ENCODE measurements at regions not wholly inside any gene's neighbourhood (a gene's known extent, or its start where the extent isn't known, plus 50 kb on each side); places are given as distances from the start of the nearest gene placed in this dataset.

DNA sequence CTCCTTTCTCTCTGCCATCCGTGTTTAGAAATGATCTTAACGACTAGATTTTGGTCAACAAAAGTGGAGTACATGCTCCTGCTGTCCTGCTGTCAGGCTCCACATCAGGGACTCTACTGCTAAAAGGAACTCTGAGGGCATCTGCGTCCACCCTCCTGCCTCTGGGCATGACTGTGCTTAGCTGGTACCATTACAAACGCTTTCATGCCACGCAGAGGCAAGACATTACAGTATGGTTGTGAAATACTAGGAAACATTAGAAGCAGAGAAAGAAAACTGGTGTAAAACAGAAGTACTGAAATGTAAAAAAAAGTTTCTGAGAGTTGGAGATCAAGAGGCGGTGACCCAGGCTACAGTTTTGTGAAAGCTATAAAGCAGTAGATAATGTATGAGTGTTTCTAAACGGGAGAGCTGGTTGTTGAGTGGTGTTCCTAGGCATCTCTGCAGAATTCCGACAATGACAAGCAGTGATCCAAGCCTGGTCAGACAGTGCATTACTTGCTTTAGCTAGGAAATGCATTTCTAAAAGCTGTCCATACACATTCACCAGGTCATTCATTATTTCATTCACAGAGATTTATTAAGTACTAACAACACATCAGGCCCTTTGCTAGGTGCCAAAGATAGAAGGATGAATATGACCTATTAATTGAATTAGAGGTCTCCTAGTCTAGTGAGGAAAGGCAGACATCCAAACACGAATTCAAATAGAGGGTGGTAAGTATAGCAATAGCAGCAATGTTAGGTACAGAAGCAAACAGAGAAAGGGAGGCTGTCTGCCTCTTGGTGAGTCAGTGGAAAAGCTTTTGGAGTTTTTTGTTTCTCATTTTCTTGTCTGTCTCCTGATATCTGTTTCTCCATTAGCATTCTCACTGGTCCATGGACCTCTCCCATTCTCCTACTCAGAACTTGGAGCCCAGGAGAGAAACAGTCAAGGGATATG is 401.9 kb downstream of the LMO4 start:
- no peaks in the 10 kb centered on the region for H3K36me3 ChIP-seq (ENCODE audit: control insufficient read depth, insufficient read depth, low read length)
- H3K4me3 ChIP-seq (ENCODE audit: low read length) = no peak overlapping the region
- no peak for DNase-seq
- H3K9me3 ChIP-seq (ENCODE audit: control insufficient read depth, low read depth, low read length) = no peaks in the 10 kb centered on the region
- no peaks in the 10 kb centered on the region for H3K27me3 ChIP-seq (ENCODE audit: control insufficient read depth, insufficient read depth, low read length)
- H3K4me1 ChIP-seq (ENCODE audit: control insufficient read depth, insufficient read depth, low read length) = no peaks in the 10 kb centered on the region
- no peak overlapping the region for H3K27ac ChIP-seq (ENCODE audit: low read length)
- 85% methylated on average over 2 of the region's 9 CpGs for WGBS (ENCODE audit: insufficient coverage, low lambda C conversion rate)

DNA sequence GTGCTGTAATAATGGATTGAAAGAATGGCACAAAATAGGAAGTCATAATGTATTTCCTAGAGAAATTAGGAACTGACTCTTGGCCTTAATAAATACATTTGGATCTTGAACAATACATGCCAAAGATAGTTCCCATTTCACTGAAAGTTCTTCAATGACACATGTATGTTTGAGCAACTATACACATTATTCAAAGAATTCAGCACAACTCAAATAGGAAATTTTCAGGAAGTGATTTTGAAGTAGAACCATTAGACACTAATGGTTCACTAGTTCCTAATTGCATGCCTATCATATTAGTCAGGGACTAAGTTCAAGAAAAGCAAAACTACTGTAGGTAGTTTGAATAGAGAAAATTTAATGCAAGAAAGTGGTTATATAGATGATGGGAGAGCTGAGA is 404.7 kb downstream of the LMO4 start:
- H3K27me3 ChIP-seq (ENCODE audit: control insufficient read depth, insufficient read depth, low read length) = no peaks in the 10 kb centered on the region
- H3K36me3 ChIP-seq (ENCODE audit: control insufficient read depth, insufficient read depth, low read length) = no peaks in the 10 kb centered on the region
- H3K4me1 ChIP-seq (ENCODE audit: control insufficient read depth, insufficient read depth, low read length) = no peaks in the 10 kb centered on the region
- no peak overlapping the region for H3K27ac ChIP-seq (ENCODE audit: low read length)
- no peak overlapping the region for H3K4me3 ChIP-seq (ENCODE audit: low read length)
- no peaks in the 10 kb centered on the region for H3K9me3 ChIP-seq (ENCODE audit: control insufficient read depth, low read depth, low read length)
- no peak for DNase-seq

DNA sequence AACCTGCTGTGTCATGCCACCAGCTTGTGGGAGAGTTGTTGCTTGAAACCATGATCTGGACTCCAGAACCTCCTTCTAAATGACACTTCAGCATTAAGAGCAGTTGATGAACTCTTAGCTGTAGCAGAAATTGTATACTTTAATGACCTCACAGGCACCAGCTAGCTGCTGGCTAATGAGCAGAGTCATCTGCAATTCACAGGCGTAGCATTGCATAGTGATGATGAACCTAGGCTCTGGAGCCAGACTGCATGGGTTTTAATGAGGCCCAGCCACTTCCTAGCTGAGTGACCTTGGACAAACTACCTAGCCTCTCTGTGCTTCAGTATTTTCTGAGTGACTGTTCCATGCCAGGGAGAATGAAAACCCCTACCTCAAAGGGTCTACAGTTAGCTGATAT is 407.1 kb downstream of the LMO4 start:
- H3K4me1 ChIP-seq (ENCODE audit: control insufficient read depth, insufficient read depth, low read length) = no peaks in the 10 kb centered on the region
- no peaks in the 10 kb centered on the region for H3K9me3 ChIP-seq (ENCODE audit: control insufficient read depth, low read depth, low read length)
- no peak overlapping the region for H3K27ac ChIP-seq (ENCODE audit: low read length)
- no peaks in the 10 kb centered on the region for H3K27me3 ChIP-seq (ENCODE audit: control insufficient read depth, insufficient read depth, low read length)
- H3K4me3 ChIP-seq (ENCODE audit: low read length) = no peak overlapping the region
- peak; percentile 11 to 26 for DNase-seq
- no CpG with 5 or more reads among the region's 1 CpG for WGBS (ENCODE audit: insufficient coverage, low lambda C conversion rate)
- H3K36me3 ChIP-seq (ENCODE audit: control insufficient read depth, insufficient read depth, low read length) = no peaks in the 10 kb centered on the region

DNA sequence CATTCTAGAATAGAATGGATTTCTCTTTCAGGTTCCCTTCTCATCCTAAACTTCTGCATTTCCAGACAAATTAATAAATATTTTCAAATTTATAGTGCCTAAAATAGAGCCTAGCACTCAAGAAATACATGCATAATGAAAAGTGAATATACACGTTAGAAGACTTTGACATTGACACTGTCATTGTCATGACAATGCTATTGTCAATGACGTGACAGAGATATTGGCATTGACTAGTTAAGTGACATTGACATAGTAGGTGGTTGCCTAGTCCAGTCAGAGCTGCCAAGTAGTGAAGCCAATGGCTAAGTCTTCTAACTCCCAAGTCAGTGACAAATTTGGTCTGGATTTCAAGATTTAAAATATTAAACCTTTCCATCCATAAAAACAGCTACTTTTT is 410.5 kb downstream of the LMO4 start:
- no peaks in the 10 kb centered on the region for H3K4me1 ChIP-seq (ENCODE audit: control insufficient read depth, insufficient read depth, low read length)
- no peaks in the 10 kb centered on the region for H3K27me3 ChIP-seq (ENCODE audit: control insufficient read depth, insufficient read depth, low read length)
- no CpG with 5 or more reads among the region's 2 CpGs for WGBS (ENCODE audit: insufficient coverage, low lambda C conversion rate)
- H3K36me3 ChIP-seq (ENCODE audit: control insufficient read depth, insufficient read depth, low read length) = no peaks in the 10 kb centered on the region
- no peak for DNase-seq
- H3K9me3 ChIP-seq (ENCODE audit: control insufficient read depth, low read depth, low read length) = no peaks in the 10 kb centered on the region
- H3K4me3 ChIP-seq (ENCODE audit: low read length) = no peak overlapping the region
- no peak overlapping the region for H3K27ac ChIP-seq (ENCODE audit: low read length)

DNA sequence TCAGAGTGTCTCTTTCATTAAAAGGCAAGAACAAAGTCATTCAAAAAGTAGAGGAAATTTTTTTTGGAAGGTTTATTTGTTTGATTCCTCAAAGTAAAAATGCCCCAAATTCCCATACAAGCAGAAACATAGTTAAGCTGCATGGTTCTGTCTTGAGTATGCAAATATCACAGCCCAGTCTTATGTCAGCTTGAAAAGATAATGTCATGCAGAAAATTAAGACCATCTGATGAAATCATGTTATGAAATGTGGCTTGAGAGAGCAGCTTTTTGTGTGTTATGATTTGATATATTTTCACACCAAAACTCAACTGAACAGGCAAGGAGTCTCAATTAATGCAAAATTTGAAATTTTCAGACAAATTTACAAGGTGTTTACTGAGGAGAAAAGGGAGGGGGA is 411.0 kb downstream of the LMO4 start:
- Histone ChIP-seq H3K9me3 (ENCODE audit: control insufficient read depth, low read depth, low read length) (no peaks in the 10 kb centered on the region), H3K27me3 (ENCODE audit: control insufficient read depth, insufficient read depth, low read length) (no peaks in the 10 kb centered on the region), H3K4me3 (ENCODE audit: low read length) (no peak overlapping the region), H3K27ac (ENCODE audit: low read length) (no peak overlapping the region), H3K4me1 (ENCODE audit: control insufficient read depth, insufficient read depth, low read length) (no peaks in the 10 kb centered on the region), H3K36me3 (ENCODE audit: control insufficient read depth, insufficient read depth, low read length) (no peaks in the 10 kb centered on the region)
- DNase-seq = no peak

DNA sequence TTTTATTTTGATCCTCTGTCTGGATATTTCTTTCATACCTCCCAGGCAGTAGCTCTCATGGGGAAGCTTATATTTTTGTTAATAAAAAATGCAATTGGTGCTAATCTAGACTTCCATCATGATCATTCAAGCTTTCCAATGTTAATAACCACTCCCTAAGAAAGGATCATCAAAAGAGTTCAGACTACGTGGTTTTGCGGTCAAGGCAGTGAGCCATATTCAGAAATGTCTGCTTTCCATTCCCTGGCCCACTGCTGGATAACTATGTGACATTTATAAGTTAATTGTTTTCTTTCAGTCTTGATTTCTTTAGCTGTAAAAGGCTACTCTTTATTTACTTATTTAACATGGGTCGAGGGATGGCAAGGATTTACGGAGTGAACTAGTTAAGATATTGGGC is 414.6 kb downstream of the LMO4 start:
- Histone ChIP-seq H3K36me3 (ENCODE audit: control insufficient read depth, insufficient read depth, low read length) (no peaks in the 10 kb centered on the region), H3K4me3 (ENCODE audit: low read length) (no peak overlapping the region), H3K27ac (ENCODE audit: low read length) (no peak overlapping the region), H3K9me3 (ENCODE audit: control insufficient read depth, low read depth, low read length) (no peaks in the 10 kb centered on the region), H3K27me3 (ENCODE audit: control insufficient read depth, insufficient read depth, low read length) (no peaks in the 10 kb centered on the region), H3K4me1 (ENCODE audit: control insufficient read depth, insufficient read depth, low read length) (no peaks in the 10 kb centered on the region)
- DNase-seq = no peak
- 100% methylated on average over 2 of the region's 4 CpGs for WGBS (ENCODE audit: insufficient coverage, low lambda C conversion rate)

DNA sequence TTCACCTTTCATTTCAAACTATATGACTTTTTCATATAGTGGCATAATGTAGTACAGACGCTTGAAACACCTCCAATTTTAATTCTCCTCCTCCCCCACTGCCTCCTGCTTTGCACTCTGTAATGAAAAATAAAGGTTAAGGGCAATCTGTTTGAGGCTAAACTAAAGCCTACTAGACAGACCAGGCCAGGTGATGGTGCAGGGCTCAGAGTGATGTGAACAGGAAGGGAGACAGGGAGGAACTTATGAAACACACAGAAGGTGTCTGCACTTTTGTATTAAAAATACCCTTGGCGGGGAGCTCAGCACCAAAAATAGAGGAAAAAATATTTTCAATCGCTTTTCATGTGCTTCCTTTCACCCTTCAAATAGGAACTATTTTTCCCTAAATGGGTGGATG is 415.4 kb downstream of the LMO4 start:
- H3K27ac ChIP-seq (ENCODE audit: low read length) = no peak overlapping the region
- no peaks in the 10 kb centered on the region for H3K27me3 ChIP-seq (ENCODE audit: control insufficient read depth, insufficient read depth, low read length)
- no peak overlapping the region for H3K4me3 ChIP-seq (ENCODE audit: low read length)
- no peaks in the 10 kb centered on the region for H3K9me3 ChIP-seq (ENCODE audit: control insufficient read depth, low read depth, low read length)
- no peaks in the 10 kb centered on the region for H3K36me3 ChIP-seq (ENCODE audit: control insufficient read depth, insufficient read depth, low read length)
- no peaks in the 10 kb centered on the region for H3K4me1 ChIP-seq (ENCODE audit: control insufficient read depth, insufficient read depth, low read length)
- 100% methylated on average over 1 of the region's 3 CpGs for WGBS (ENCODE audit: insufficient coverage, low lambda C conversion rate)
- no peak for DNase-seq

DNA sequence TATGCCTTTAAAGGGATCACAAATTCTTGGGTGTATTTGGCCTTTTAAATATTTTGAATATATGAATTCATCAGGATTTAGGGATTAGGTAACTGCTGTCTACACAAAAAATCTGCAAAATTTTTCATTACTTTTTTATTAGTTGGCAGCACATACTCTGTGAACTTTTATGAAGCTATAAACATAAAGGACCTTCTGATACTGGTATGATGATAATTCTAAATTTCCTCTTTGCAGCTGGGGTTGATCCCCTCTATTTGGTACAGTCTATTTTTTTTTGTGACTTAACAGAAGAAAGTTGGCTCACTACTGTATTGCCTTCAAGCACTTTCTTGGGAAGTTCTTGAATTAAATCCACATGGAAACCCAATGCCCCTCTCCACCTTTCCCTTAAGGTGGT is 416.1 kb downstream of the LMO4 start:
- Histone ChIP-seq H3K36me3 (ENCODE audit: control insufficient read depth, insufficient read depth, low read length) (no peaks in the 10 kb centered on the region), H3K9me3 (ENCODE audit: control insufficient read depth, low read depth, low read length) (no peaks in the 10 kb centered on the region), H3K27me3 (ENCODE audit: control insufficient read depth, insufficient read depth, low read length) (no peaks in the 10 kb centered on the region), H3K4me1 (ENCODE audit: control insufficient read depth, insufficient read depth, low read length) (no peaks in the 10 kb centered on the region), H3K4me3 (ENCODE audit: low read length) (no peak overlapping the region), H3K27ac (ENCODE audit: low read length) (no peak overlapping the region)
- DNase-seq = no peak

DNA sequence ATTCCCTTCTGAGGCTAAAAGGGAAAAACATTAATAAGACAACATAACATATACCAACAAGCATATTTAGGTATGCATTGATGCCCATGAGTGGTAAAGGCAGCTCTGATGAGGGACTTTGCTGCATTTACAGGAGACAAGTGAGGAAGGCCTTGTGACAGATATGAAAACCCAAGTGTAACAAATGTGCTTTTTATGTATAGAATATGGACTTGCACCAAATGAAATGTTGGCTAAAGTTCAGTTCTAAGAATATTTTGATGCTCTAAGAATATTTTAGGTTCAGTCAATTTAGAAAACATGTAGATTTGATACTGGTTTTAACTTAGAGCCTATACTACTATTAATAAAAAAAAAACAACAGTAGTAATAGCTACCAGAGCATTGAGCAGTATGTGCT is 424.7 kb downstream of the LMO4 start:
- Histone ChIP-seq H3K36me3 (ENCODE audit: control insufficient read depth, insufficient read depth, low read length) (no peaks in the 10 kb centered on the region), H3K27me3 (ENCODE audit: control insufficient read depth, insufficient read depth, low read length) (no peaks in the 10 kb centered on the region), H3K27ac (ENCODE audit: low read length) (no peak overlapping the region), H3K4me1 (ENCODE audit: control insufficient read depth, insufficient read depth, low read length) (peaks cover 10% of the 10 kb centered on the region), H3K4me3 (ENCODE audit: low read length) (no peak overlapping the region), H3K9me3 (ENCODE audit: control insufficient read depth, low read depth, low read length) (no peaks in the 10 kb centered on the region)
- no peak for DNase-seq

DNA sequence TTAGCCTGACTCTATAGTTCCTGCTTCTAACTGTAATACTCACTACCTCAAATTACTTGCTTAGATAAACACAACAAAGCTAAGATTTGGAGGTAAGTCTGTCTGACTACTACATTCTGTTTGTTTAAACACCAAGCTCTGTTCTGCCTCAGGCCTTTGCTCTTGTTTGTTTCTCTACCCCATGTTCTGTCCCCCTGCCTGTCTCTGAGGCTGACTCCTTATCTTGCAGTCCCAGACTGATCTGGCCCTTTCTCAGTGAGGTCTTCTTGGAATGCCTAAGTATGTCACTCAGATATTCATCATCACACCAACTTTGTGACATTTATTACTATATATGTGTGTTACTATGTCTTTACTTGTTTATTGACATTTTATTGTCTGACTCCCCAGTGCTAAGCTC is 425.5 kb downstream of the LMO4 start:
- H3K27ac ChIP-seq (ENCODE audit: low read length) = no peak overlapping the region
- H3K27me3 ChIP-seq (ENCODE audit: control insufficient read depth, insufficient read depth, low read length) = no peaks in the 10 kb centered on the region
- peaks cover 10% of the 10 kb centered on the region for H3K4me1 ChIP-seq (ENCODE audit: control insufficient read depth, insufficient read depth, low read length)
- DNase-seq = no peak
- H3K9me3 ChIP-seq (ENCODE audit: control insufficient read depth, low read depth, low read length) = no peaks in the 10 kb centered on the region
- H3K36me3 ChIP-seq (ENCODE audit: control insufficient read depth, insufficient read depth, low read length) = no peaks in the 10 kb centered on the region
- H3K4me3 ChIP-seq (ENCODE audit: low read length) = no peak overlapping the region

DNA sequence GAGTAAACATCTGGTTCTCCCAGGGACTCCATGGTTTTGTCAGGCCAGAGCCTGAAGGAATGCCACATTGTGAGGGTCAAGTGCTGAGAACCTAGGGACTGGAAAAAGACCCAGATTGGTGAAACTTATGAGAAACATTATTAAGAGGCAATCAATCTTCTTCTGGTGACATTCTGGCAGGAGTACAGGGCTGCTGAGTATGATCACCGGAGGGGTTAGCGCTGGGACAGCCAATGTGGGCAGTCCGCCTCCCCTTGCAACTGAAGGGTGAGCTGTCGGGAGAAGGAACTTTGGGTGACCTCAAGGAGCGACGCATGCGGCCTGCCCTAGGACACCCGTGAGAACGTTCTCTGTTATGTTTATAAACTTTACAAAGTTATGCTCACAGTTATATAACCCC is 429.0 kb downstream of the LMO4 start:
- no peaks in the 10 kb centered on the region for H3K36me3 ChIP-seq (ENCODE audit: control insufficient read depth, insufficient read depth, low read length)
- H3K4me1 ChIP-seq (ENCODE audit: control insufficient read depth, insufficient read depth, low read length) = no peaks in the 10 kb centered on the region
- no peaks in the 10 kb centered on the region for H3K27me3 ChIP-seq (ENCODE audit: control insufficient read depth, insufficient read depth, low read length)
- no CpG with 5 or more reads among the region's 9 CpGs for WGBS (ENCODE audit: insufficient coverage, low lambda C conversion rate)
- no peak overlapping the region for H3K27ac ChIP-seq (ENCODE audit: low read length)
- no peaks in the 10 kb centered on the region for H3K9me3 ChIP-seq (ENCODE audit: control insufficient read depth, low read depth, low read length)
- no peak for DNase-seq
- no peak overlapping the region for H3K4me3 ChIP-seq (ENCODE audit: low read length)
